ENCODE measurements at regions not wholly inside any gene's neighbourhood (a gene's known extent, or its start where the extent isn't known, plus 50 kb on each side); places are given as distances from the start of the nearest gene placed in this dataset.

DNA sequence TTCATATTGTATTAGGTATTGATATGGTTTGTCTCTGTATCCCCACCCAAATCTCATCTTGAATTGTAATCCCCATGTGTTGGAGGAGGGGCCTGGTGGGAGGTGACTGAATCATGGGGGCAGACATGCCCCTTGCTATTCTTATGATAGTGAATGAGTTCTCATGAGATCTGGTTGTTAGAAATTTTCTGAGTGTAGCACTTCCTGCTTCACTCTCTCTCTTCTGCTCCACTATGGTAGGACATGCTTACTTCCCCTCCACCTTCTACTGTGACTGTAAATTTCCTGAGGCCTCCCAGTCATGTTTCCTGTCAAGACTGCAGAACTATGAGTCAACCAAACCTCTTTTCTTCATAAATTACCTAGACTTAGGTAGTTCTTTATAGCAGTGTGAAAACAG lies 187.4 kb upstream of the SLC24A2 start:
- TF ChIP-seq ZNF274 (IDR thresholded peaks at IDR 0.05; ENCODE audit: low read depth, low read length) = no peak
- no peak overlapping the region for H3K4me3 ChIP-seq (ENCODE audit: low read length)

DNA sequence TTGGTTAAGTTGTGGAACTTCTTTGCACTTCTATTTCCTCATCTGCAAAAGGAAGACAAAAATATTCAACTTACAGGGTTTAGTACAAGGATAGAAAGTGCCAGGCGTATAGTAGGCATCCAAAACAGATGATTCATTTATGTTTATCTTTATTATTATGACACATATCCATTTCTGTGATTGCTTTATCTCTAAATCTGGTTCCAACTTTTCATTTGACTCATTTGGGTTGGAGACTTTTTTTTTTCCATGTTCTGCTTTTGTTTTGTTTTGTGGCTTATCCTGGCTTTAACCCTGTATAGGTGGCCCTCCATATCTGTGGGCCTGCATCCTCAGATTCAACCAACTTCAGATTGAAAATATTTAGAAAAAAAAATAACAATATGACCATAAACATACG lies 186.7 kb upstream of the SLC24A2 start:
- no peak for TF ChIP-seq ZNF274 (IDR thresholded peaks at IDR 0.05; ENCODE audit: low read depth, low read length)

DNA sequence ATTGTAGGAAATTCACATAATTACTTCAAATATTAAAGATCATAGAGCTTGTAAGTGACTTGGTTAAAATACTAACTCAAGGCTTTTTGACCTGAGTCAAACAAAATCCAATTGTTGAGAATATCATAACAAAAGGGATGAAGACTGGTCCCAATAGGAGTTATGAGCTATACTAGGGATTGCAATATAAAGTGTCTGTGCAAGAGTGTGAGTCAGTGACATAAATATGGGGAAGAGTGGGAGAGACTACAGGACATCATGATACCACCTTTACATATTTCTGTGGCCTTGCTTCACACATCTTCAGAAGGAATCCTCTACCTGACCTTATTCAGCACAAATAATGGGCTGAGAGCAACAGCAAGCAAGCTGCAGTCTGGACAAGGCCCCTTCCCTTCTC lies 180.9 kb upstream of the SLC24A2 start:
- TF ChIP-seq ZNF274 (IDR thresholded peaks at IDR 0.05; ENCODE audit: low read depth, low read length) = no peak

More for the DNA sequence above, 186.7 kb upstream of the SLC24A2 start:
- no peak overlapping the region for H3K4me3 ChIP-seq (ENCODE audit: low read length)

DNA sequence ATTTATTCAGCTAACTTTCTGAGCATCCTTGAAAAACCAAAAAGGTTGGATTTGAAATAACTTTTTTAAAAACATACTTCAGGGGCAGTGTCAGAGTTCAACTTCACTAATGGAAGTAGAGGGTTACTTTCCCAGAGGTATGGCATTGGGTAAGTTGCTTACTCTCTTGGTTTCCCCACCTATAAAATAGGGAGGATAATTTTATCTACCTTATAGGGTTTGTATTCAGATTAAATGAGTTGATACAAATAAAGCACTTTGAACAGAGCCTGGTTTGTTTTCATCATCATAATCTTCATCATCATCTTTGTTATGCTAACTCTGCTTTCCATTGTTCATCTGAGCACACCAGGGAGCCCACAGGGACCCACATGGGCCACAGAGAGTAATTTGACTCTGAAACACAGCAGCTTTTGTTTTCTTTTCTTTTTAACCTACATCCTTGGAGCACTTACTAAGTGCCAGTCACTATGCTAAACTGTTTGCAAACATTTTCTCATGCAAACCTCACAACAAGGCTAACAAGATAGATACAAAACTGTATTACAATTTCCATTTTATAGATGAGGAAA lies 179.1 kb upstream of the SLC24A2 start:
- TF ChIP-seq ZNF274 (IDR thresholded peaks at IDR 0.05; ENCODE audit: low read depth, low read length) = no peak
- H3K4me3 ChIP-seq (ENCODE audit: low read length) = no peak overlapping the region

More for the DNA sequence above, 180.9 kb upstream of the SLC24A2 start:
- no peak overlapping the region for H3K4me3 ChIP-seq (ENCODE audit: low read length)

DNA sequence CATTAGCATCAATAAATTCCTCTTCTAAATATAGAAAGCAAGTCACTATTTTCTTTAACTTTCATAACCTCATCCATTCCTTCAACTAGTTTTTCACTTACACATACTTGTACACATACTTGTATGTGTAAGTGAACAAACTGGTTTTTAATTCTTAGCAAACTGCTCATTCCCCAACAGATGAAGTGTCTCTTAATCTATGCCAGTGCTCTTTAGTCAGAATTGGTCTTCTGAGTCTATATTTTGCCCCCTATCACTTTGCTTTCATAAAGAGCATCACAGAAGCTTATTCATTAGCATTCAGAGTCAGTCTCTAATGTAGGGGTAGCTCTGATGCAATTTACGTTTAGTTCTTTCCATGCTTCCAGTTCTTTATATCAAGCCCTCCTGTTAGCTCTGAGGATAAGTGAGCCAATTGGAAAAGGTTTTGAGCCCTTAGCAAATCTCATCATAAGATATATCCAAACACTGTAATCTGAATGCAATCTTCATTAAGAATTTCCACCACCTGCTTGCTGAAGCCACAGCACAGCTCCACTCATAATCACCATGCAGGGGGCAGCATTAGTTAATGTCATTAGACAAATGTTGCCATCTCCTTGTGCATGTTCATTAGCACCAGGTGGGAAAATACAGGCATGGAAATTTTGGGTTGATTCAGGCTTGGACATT lies 178.5 kb upstream of the SLC24A2 start:
- TF ChIP-seq ZNF274 (IDR thresholded peaks at IDR 0.05; ENCODE audit: low read depth, low read length) = no peak
- H3K4me3 ChIP-seq (ENCODE audit: low read length) = no peak overlapping the region

DNA sequence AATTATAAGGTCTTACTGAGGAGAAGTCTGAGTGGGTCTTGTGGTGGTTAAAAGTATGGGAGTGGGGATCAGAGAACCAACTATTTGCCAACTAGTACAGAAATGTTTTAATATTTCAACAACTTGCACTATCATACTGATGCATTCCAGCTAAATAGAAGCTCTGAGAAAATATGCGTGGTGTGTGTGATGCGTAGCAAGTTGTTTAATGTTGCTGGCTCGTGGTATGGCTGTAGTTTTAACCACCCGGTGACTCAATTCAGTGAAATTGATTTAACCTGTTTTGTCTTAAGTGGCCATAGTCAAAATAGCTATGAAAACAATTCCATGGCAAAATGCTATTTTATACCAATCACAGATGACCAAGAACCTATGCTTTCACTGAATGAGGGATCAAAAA lies 176.5 kb upstream of the SLC24A2 start:
- no peak for TF ChIP-seq ZNF274 (IDR thresholded peaks at IDR 0.05; ENCODE audit: low read depth, low read length)
- no peak overlapping the region for H3K4me3 ChIP-seq (ENCODE audit: low read length)

DNA sequence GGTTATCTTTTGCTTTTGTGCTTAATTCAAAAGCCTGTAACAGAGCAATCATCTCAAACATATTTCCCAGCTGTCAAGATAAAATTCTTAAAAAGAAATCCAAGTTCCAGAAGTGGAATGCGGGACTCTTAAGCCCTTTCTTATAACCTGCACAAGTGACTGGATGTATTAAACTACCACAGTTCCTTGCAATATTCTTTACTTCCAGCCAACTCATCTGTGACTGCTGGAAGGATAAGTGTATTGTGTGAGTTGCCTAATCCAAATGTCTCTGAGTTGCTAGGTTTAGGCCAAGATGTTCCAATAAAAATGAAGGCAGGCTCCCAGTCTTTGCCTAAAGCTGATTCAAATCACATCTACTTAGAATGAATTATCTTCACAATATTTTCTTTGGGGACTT lies 159.2 kb upstream of the SLC24A2 start:
- no peak overlapping the region for H3K4me3 ChIP-seq (ENCODE audit: low read length)
- TF ChIP-seq ZNF274 (IDR thresholded peaks at IDR 0.05; ENCODE audit: low read depth, low read length) = no peak

DNA sequence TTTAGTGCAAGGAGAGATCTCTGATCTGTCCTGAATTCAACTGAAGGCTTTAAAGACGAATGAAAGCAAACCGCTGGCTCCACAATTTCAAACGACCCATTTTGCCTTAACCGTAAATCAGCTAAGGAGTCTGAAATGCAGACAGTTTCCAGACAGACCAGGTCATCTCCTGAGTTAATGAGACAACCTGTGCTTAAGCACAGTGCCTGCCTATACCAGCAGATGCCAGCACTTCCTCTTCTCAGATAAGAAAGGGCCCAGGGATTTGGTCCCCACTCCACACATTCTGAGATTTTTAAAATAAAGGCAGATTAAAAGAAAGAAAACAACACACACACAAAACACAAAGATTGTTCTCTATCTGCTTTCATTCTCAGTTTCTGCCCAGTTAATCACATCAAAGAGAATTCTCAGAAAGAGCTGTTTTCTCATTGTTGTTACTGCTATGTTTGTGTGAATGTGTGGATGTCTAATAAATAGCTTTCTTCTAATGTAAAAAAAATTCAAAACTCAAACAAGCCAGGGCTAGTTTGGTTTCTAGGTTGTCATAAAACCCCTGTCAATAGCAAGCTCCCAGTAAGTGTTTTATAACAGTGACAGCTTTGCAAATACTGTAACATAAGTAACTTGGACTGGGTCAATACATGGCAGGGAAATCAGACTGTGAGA lies 157.7 kb upstream of the SLC24A2 start:
- TF ChIP-seq ZNF274 (IDR thresholded peaks at IDR 0.05; ENCODE audit: low read depth, low read length) = no peak
- no peak overlapping the region for H3K4me3 ChIP-seq (ENCODE audit: low read length)

DNA sequence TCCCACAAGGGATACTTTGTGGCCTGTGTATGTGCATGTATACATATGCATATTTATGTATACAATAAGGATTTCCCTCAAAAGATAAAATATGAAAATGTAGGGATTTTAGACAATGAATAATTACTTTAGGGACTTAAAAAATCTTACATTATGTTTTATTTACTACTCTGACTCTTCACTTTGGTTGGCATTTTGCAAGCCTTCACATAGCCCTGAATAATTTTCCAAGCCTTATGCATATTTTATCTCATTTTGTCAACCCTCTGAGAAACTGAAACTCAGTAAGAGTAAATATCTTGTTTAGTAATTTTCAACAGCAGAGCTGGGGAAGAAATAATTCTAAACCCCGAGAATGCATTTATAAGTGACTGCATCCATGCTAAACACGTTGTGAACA lies 153.0 kb upstream of the SLC24A2 start:
- no peak overlapping the region for H3K4me3 ChIP-seq (ENCODE audit: low read length)
- TF ChIP-seq ZNF274 (IDR thresholded peaks at IDR 0.05; ENCODE audit: low read depth, low read length) = no peak

DNA sequence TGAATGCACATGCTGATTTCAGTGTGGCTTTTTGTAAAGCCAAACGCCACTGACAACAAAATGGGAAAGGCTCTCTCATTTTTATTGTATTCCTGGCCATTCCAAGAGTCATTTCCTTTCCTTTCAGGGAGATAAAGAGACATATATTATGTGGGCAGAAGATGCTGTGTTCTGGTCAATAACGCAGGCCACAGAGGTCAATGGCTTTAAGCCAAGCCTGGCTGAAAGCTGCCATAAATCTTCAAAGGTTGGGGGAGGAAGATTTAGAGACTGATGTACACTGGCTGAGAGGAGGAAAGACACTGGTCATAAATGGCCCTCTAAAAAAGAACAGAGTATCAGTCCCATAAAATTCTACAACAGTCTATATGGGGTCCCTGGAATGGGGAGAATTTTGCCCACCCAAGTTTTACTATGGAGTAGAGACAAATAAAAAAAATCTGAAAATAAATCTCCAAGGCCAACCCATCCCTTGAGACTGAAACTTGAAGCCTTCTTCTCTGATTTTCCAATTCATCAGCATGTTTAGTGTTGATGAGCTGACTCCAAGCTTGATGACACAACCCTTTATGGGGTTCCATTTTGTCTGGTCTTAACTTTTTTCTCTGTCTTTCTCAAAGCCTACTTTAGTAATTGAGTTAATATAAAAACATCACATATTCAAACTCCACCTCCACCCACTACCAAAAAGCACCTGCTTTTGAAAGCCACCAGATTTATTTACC lies 152.1 kb upstream of the SLC24A2 start:
- no peak for TF ChIP-seq ZNF274 (IDR thresholded peaks at IDR 0.05; ENCODE audit: low read depth, low read length)

DNA sequence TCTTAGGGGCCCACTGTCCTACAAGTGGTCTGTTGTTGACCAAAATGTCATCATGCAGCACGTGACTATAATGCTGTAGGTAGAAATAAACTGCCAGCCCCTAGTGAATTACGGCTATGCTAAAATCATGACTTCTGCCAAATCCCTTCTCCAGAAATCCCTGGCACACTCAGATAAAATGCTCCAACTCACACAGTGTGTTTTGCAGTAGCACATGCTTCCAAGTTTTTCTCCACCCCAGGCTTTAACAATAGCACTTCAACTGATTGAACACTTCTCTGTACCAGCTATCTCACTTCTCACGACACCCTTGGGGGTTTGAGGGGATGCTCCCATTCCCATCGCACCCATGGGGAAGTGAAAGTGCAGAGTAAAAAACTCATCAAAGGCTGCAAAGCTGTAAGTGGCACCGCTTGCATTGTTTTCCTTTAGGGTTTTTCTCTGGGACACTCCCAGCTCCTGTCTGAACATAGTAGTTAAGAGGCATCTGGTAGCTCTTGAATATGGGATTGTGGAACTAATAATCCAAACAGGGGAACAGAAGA lies 151.0 kb upstream of the SLC24A2 start:
- H3K4me3 ChIP-seq (ENCODE audit: low read length) = no peak overlapping the region
- TF ChIP-seq ZNF274 (IDR thresholded peaks at IDR 0.05; ENCODE audit: low read depth, low read length) = no peak

More for the DNA sequence above, 152.1 kb upstream of the SLC24A2 start:
- no peak overlapping the region for H3K4me3 ChIP-seq (ENCODE audit: low read length)

DNA sequence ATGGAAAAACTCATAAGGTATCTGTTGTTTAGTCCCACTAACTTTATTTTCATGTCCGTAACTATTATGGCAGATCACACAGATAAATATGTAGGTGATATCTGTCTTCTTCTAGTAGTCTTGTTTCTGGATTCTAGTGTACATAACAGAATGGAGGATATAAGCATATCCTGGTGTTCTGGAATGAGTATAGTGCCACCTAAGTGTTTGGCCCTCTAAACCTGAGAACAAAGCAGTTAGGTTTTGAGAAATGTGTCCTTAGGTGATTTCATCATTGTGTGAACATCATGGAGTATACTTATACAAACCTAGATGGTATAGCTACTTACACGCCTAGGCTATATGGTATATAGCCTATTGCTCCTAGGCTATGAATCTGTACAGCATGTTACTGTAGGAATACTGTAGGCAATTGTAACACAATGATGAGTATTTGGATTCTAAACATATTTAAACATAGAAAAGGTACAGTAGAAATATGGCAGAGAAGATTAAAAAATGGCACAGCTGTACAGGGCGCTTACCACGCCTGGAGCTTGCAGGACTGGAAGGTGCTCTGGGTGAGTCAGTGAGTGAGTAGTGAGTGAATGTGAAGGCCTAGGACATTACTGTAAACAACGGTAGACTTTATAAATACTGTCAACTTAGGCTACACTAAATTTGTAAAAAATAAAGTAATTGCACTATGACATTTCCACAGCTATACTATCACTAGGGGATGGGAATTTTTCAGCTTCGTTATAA lies 150.3 kb upstream of the SLC24A2 start:
- TF ChIP-seq ZNF274 (IDR thresholded peaks at IDR 0.05; ENCODE audit: low read depth, low read length) = no peak
- no peak overlapping the region for H3K4me3 ChIP-seq (ENCODE audit: low read length)

DNA sequence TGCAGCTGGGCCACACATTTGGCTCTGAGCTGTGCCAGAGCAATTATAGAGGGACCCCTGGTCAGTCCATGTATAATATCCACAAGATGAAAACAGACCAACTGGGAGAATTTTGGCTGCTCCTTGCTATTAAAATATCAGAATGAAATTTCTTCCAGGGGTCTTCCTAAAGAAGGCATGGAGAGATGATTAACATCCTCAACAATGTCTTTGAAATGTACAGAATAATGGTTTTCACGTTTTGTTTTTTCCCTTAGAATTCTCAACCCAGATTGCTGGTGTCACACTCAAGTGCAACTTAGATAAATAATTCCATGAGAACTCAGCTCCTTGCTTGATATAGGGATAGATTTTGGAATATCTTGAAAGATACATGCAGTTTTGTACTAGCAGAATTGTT lies 148.3 kb upstream of the SLC24A2 start:
- TF ChIP-seq ZNF274 (IDR thresholded peaks at IDR 0.05; ENCODE audit: low read depth, low read length) = no peak
- H3K4me3 ChIP-seq (ENCODE audit: low read length) = no peak overlapping the region

DNA sequence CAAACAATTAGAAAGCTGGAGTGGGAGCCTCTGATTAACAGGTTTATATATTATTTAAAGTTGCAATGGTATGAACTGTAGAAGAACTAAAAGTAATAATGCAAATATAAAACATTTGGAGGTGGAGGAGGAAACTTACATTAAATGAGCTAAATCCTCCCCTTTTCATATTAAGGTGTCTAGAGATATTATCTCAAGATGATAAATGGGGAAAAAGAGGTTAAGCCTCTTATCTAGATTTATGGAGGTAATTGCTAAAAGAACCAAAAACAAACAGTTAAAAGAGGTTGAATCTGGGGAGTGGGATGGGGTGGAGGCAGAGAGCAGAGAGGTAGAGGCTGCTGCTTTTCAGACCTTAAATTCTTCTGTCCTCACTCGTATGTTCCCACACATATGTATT lies 147.8 kb upstream of the SLC24A2 start:
- no peak overlapping the region for H3K4me3 ChIP-seq (ENCODE audit: low read length)
- TF ChIP-seq ZNF274 (IDR thresholded peaks at IDR 0.05; ENCODE audit: low read depth, low read length) = no peak
